GM12874 (cell line): ENCODE measurements at regions not wholly inside any gene's neighbourhood (a gene's known extent, or its start where the extent isn't known, plus 50 kb on each side); places are given as distances from the start of the nearest gene placed in this dataset.

Source experiments
- TF ChIP-seq, protein P1 (sequence below): IDR thresholded peaks from 2 replicates; pipeline ENCODE4 v1.5.1; 2011; ENCODE audit warnings: low read depth, mild to moderate bottlenecking, control low read depth, low read length, moderate library complexity; ENCODE audit not compliant: insufficient read depth

GRCh38 chr4:52317361-52317879, 266.3 kb downstream of the SPATA18 start:
- TF ChIP-seq, protein P1, sequence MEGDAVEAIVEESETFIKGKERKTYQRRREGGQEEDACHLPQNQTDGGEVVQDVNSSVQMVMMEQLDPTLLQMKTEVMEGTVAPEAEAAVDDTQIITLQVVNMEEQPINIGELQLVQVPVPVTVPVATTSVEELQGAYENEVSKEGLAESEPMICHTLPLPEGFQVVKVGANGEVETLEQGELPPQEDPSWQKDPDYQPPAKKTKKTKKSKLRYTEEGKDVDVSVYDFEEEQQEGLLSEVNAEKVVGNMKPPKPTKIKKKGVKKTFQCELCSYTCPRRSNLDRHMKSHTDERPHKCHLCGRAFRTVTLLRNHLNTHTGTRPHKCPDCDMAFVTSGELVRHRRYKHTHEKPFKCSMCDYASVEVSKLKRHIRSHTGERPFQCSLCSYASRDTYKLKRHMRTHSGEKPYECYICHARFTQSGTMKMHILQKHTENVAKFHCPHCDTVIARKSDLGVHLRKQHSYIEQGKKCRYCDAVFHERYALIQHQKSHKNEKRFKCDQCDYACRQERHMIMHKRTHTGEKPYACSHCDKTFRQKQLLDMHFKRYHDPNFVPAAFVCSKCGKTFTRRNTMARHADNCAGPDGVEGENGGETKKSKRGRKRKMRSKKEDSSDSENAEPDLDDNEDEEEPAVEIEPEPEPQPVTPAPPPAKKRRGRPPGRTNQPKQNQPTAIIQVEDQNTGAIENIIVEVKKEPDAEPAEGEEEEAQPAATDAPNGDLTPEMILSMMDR: no peak

GRCh38 chr4:52317981-52318380, 266.9 kb downstream of the SPATA18 start:
- TF ChIP-seq, protein P1: no peak

DNA sequence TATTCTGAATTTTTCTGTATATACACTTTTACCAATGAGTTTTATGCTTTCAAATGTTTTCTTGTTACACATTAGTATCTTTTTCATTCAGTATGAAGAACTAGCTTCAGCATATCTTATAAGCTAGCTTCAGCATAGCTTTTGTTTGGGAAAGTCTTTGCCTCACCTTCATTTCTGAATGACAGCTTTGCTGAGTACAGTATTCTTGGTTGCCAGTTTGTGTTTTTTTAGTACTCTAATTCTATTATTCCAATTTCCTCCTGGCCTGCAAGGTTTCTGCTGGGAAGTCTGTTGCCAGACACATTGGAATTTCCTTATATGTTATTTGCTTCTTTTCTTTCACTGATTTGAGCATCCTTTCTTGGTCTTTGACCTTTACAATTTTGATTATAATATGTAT, 278.8 kb downstream of the SPATA18 start:
- TF ChIP-seq, protein P1: no peak

- TF ChIP-seq, protein P1: no peak
These were observed 292.5 kb downstream of the SPATA18 start for GRCh38 chr4:52343595-52343994.

DNA sequence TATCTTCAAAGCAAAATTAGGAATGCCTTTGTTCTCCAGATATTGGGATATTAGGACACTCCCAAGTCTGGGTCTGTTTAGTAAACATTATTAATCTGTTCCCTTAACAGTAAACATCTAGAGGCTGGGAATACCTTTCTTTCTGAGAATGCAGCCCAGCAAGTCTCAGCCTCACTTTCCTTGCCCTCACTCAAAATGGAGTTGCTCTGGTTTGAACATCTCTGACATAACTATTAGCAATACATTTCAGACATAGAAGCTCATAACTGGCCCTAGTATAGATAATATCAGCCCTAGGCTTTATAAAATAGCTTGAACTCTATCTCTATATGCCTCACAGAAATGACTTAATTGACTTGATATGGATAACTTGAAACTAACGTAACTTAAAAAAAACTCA, 299.8 kb downstream of the SPATA18 start:
- TF ChIP-seq, protein P1: no peak

DNA sequence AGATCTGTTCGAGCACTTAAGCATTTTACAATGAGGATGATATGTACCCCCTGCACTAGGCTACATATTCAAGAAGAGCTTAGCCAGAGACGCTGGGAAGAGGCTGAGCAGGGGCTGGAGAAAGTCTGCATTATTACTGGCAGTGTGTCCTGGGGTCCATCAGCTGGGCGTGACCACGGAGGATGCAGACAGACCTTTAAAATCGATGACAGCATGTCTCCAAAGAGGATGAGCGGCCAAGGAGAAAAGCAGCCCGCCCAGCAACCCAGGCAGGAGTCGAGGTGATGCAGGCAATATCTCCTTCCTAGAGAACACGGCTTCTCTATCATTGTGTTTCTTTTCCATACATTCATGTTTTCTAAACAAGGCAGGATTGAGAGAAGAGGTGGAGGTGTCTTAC, 300.7 kb downstream of the USP46 start:
- TF ChIP-seq, protein P1: no peak

GRCh38 chr4:52358883-52359321, 300.2 kb downstream of the USP46 start:
- TF ChIP-seq, protein P1: no peak
